Erythroblast (primary cell): ENCODE measurements at regions not wholly inside any gene's neighbourhood (a gene's known extent, or its start where the extent isn't known, plus 50 kb on each side); places are given as distances from the start of the nearest gene placed in this dataset.

Experiments
- GATA1 ChIP-seq: IDR thresholded peaks from 2 replicates; pipeline ENCODE4 v1.6.1; 2011; ENCODE audit warnings: low read depth, mild to moderate bottlenecking, control low read depth, low read length, moderate library complexity
- POLR2A ChIP-seq: IDR thresholded peaks from 2 replicates; pipeline ENCODE4 v1.6.1; 2011; ENCODE audit warnings: mild to moderate bottlenecking, low read length

- no peak for TF ChIP-seq POLR2A
- TF ChIP-seq GATA1 = no peak
Observed at GRCh38 chr11:19541521-19542049, 171.1 kb upstream of the NAV2 start.
